ENCODE measurements at regions not wholly inside any gene's neighbourhood (a gene's known extent, or its start where the extent isn't known, plus 50 kb on each side); places are given as distances from the start of the nearest gene placed in this dataset.

DNA sequence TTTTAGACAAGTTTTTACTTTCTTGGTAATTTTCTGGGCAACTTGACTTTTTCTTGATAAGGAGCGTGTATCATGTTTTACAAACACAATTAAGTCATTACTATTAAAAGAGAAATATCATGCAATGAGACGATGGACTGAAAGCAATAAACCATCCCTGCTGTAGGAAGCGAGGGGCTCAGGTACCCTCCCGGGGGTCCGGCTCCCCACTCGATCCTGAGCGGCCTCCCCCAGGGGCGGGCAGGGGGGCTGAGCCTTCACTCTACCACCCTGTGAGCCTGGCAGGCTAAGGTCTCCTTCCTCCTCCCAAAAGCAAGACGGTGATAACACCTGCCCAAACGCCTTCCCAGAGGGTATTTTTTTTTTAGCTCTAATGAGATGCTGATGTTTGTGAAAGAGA is 51.8 kb upstream of the ADGRA1 start:
- DNase-seq: no peak

DNA sequence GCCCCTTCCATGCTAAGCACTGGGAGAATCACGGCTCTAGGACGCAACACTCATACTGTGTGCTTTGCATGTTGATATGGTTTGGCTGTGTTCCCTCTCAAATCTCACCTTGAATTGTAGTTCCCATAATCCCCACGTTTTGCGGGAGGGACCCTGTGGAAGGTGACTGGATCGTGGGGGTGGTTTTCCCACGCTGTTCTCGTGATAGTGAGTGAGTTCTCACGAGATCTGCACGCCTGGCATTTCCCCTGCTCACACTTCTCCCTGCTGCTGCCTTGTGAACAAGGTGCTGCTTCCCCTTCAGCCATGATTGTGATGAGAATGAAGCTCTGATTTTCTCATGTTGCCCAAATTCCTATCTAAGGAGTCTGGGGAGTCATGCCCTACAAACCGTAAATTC is 53.0 kb upstream of the ADGRA1 start:
- DNase-seq: no peak

DNA sequence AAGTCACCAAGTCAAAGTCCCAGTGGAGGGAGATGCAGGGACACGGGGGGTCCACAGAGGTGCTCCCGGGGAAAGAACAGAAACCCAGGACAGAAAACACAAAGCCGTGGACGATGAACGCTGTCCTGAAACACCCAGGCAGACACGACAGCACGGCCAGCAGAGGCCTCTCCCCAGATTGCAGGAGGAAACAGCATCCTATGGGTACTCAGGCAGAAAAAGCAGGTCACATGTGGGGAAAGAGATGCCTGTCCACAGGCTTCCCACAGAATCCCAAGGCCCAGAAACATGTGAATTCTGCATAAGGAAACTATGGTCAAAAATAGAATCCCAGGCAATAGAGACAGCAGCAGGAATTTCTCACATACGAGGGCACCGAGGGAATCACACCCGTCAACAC is 53.6 kb upstream of the ADGRA1 start:
- DNase-seq: no peak

GRCh38 chr10:133033742-133034048 is 54.0 kb upstream of the ADGRA1 start:
- DNase-seq: no peak

DNA sequence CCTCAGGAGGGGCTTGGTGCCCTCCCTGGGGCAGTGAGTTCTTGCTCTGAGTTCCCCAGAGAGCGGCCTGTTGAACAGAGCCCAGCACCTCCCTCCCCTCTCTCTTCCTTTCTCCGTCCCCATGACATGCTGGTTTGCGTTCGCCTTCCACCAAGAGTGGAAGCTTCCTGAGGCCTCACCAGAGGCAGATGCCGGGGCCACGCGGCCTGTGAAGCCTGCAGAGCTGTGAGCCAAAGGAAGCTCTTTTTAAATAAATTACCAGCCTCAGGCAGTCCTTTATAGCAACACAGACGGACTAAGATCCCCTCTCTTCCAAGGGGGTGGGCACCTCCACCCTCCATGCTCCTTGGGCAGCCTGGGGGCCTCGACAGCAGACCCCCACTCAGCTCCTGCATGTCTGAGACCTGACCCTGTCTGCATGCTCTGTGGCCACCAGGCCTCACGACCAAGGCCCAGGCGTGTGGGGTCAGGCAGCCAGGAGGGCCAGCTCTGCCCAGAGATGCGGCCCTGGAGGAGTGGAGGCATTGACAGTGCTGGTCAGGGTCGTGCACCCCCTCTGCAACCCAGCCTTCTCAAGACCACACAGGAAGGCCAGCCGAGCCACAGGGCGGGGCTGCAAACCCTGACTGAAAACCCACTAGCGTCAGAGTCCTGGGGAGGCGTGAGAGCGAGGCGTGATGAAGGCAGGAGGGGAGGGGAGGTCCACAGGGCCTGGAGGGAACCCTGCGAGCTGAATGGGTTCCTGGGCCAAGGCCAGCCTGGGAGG is 54.6 kb upstream of the ADGRA1 start:
- no peak for DNase-seq

- no peak for DNase-seq
These were observed 55.5 kb upstream of the ADGRA1 start for GRCh38 chr10:133032231-133032630.

DNA sequence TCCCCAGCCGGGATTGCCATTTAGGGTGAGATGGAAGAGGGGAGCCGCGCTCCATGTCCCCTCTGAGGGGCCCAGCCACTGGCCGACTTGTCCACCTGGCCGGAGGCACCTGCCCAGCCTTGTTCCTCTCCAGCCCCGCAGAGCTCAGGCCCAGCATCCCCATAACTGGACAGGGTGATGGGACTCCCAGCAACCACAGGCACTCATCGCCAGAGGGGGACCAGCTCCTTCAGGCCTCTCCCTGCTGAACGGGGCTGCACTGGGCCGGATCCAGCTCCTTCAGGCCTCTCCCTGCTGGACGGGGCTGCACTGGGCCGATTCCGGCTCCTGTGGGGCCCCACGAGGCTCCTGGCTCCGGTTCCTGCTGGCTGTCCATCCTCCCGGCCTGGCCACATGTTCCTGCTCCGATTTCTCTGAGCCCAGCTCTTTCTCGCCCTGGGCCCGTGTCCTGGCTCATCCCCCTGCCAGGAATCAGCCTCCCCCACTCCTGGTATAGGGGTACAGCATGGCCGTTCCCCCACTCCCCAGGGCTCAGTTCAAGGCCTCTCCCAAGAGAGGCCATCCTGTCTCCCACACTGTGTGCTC is 56.1 kb upstream of the ADGRA1 start:
- DNase-seq: no peak

DNA sequence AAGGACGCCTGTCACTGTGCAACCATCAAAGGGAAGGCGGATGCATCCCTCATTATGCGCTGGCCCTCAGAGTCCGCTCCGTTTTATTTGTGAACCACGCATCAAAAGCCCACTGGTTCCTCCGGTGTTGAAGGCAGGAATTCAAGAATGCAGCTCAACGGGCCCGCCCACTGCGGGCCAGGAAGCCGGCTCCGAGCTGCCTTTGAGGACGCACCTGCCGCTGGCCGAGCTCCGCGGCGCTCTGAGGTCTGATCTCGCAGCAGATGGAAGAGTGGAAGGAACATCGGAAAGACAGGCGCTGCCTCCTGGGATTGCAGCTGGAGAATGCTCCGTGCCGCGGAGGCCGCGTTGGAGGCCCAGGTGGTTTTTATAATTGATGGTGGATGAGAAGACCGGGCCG is 56.9 kb upstream of the ADGRA1 start:
- DNase-seq: no peak

- no peak for DNase-seq
These were observed 57.6 kb upstream of the ADGRA1 start for GRCh38 chr10:133030126-133030525.

DNA sequence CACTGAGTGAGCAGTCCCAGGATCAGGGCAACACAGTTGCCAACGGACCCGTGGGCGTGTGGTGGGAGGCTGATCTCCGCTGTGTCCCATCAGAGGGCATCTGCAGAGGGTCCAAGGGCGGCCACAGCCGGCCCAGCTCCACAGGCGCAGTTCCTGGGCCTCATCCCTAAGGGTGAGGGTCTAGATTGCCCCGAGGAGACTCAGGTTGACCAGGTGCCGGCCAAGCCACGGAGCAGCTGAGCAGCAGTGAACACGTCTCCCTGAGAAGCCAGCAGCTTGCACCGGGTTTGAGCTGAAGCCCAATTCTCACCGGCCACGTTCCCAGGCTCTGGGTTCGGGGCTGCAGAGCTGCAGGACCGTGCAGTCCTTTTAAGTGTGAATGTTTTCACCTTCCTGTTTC is 58.8 kb upstream of the ADGRA1 start:
- no peak for DNase-seq

GRCh38 chr10:133028158-133028557 is 59.6 kb upstream of the ADGRA1 start:
- no peak for DNase-seq

- no peak for DNase-seq
These were observed 60.2 kb upstream of the ADGRA1 start for GRCh38 chr10:133027482-133027881.

GRCh38 chr10:133026726-133027395 is 60.9 kb upstream of the ADGRA1 start:
- DNase-seq: no peak

- no peak for DNase-seq
These were observed 61.6 kb upstream of the ADGRA1 start for GRCh38 chr10:133026171-133026570.

DNA sequence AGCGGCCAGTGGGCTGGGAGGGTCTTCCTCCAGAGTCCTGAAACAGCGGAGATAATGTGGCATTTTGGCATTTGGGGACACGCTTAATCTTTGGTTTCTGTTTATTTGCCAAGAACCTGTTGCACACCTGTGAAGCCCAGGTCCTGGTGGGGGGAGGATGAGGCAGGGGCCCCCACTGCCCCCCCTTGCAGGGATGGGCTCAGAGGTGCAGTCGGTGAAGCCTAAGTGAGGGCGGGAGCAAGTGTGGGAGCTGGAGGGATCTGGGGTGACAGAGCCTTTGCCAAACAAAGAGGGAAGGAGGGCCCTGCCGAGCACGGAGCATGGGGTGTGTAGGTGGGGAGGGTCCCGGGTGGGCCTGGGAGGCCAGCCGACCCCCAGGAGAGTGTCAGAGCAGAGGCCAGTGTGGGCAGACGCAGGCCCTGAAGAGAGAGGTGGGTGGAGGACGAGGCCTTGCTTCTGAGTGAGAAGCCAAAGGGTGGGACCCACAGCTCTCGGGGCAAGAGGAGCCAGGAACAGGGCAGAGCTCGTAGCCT is 62.1 kb upstream of the ADGRA1 start:
- no peak for DNase-seq

DNA sequence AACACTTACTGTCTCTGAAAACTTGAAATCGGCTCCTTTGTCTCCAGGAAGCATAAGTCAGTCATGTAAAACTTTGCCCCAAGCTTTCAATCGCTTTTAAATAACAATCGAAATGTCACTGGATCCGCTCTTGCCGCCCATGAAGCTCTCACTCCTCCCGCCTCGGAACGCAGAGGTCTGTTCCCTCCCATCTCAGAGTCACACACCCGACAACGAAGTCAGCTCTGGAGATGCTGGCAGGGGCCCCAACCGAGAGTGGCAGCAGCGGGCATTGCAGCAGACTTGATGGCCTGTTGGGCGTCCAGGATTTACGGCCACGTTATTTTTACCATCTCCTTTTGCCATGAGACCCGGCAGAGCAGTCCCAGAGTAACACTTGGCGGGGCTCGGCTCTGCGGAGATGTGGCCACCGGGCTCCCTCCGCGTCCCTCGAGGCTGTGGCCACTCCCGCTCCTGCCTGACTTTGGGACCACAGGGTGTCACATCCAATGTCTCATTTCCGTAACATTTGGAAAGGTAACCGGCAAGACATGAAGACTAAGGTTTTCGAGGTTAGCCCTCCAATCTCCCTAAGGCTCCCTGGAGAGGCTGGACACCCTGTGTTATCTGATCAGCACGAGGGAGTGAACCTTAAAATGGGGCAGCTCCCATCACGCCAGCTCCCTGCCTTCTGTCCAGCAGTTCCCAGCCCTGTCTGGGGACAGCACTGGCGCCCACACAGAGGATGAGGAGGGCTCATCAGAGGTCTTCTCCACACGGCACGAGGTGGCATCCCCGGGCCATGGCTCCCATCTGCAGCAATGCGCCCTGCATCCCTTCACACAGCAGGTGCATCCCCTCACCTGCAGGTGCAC is 62.8 kb upstream of the ADGRA1 start:
- no peak for DNase-seq

- DNase-seq: no peak
These were observed 64.4 kb upstream of the ADGRA1 start for GRCh38 chr10:133023216-133023843.

DNA sequence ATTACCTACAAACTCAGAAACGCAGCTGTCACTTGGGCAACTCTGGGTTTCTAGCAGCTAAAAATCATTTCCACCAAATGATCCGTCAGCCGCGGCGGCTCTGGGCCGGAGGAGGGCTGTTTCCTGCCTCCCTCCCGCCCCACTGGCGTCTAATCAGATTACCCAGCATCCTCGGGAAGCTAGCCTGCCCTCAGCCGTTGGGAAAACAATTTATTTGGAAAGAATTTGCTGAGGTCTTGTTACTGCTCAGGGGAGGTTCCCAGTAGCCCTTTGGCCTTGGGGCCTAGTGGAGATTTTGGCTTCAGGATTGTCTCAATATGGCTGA is 65.0 kb upstream of the ADGRA1 start:
- no peak for DNase-seq

- no peak for DNase-seq
These were observed 65.6 kb upstream of the ADGRA1 start for GRCh38 chr10:133021963-133022775.

GRCh38 chr10:133021116-133021962 is 66.4 kb upstream of the ADGRA1 start:
- no peak for DNase-seq

DNA sequence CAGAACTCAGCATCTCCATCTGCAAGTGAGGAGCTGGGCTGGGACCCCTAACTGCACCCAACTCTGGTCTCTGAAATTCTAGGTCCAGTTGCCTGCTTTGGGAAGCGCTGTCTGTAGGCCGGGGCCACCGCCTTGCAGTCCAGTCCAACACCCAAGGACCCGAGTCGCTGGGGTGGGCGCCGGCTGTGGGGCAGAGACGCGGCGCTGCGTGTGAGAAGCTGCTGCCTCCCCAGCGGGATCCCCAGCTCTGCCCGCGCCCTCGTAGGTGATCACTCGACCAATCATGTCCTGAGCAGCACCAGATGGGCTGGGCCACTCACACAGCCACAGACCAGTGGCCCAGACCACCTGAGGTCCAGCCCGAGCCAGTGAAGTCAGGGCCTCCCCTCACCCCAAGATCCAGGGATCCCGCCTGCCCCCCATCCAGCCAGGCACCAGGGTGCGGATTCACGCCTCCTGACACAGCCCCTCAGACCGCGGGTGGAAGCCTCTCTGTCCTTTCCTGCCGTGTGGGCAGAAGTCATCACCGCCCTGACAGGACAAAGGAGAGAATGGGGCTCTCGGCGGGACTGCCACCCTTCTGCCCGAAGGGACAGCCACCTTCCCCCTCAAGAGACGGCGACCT is 67.4 kb upstream of the ADGRA1 start:
- DNase-seq: no peak

Measured in hematopoietic multipotent progenitor cell treated with erythropoietin and hydrocortisone succinate and interleukin-3 and kit ligand, for 6 days (in vitro differentiated cells).